ENCODE measurements at regions not wholly inside any gene's neighbourhood (a gene's known extent, or its start where the extent isn't known, plus 50 kb on each side); places are given as distances from the start of the nearest gene placed in this dataset.

GRCh38 chrX:39331082-39331704 lies 529.9 kb downstream of the MID1IP1 start:
- no peak for TF ChIP-seq CTCF (IDR thresholded peaks at IDR 0.05; ENCODE audit: low read depth, low read length, poor library complexity, severe bottlenecking)
- no peak for TF ChIP-seq EZH2phosphoT487 (IDR thresholded peaks at IDR 0.05; ENCODE audit: borderline replicate concordance, low read length)

Data from DOHH2 (cell line).